ENCODE measurements at regions not wholly inside any gene's neighbourhood (a gene's known extent, or its start where the extent isn't known, plus 50 kb on each side); places are given as distances from the start of the nearest gene placed in this dataset.

GRCh38 chr3:117610156-117610555, 900.6 kb downstream of the TUSC7 start:
- Histone ChIP-seq H3K27me3 (ENCODE audit: control insufficient read depth, insufficient read depth, low read length, poor library complexity, severe bottlenecking) (no peaks in the 10 kb centered on the region), H3K9ac (ENCODE audit: extremely low read depth, low read length, poor library complexity, severe bottlenecking) (no peak overlapping the region), H3K27ac (ENCODE audit: low read depth, low read length) (no peak overlapping the region), H3K9me3 (ENCODE audit: control insufficient read depth, low read length) (peaks cover 5% of the 10 kb centered on the region), H3K36me3 (ENCODE audit: control insufficient read depth, insufficient read depth, low read length) (no peaks in the 10 kb centered on the region), H3K4me3 (ENCODE audit: low read length) (no peak overlapping the region), H3K4me1 (ENCODE audit: control insufficient read depth, insufficient read depth, low read length) (peaks cover 12% of the 10 kb centered on the region)
- no peak for DNase-seq
- peaks cover 26% of the 10 kb centered on the region for H3K4me1 Mint-ChIP-seq
- H3K36me3 Mint-ChIP-seq (ENCODE audit: low read depth) = peaks cover 2% of the 10 kb centered on the region
- WGBS, 2 experiments (ENCODE audit: insufficient coverage in 1 of 2, insufficient read length in 1 of 2) = 83 to 90% methylated on average over 4 of the region's 4 CpGs
- no peaks in the 10 kb centered on the region for H3K27me3 Mint-ChIP-seq (ENCODE audit: insufficient read depth)
- TF ChIP-seq CTCF (conservative IDR thresholded peaks at IDR 0.05) = no peak
- peaks cover 5% of the 10 kb centered on the region for H3K9me3 Mint-ChIP-seq
- no peak overlapping the region for H3K27ac Mint-ChIP-seq
- no peak overlapping the region for H3K4me3 Mint-ChIP-seq

DNA sequence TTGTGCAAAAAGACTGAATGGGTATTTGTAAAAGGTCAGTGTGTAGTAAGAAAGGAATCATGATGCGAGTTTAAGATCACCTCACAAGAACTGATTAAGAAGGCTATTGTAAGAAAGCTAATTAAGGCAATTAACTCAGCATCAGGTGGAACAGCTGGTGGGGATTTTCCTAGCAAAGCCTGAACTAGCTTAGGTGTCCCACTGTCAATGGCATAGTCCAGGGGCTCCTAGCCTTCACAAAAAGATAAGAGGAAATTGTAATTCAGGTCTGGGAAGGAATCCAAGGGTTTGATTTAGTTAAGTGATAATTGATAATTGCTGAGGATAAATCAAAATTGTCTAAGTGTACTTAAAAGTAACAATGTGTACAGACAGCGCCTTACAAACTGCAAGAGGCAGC, 901.6 kb downstream of the TUSC7 start:
- H3K4me3 ChIP-seq (ENCODE audit: low read length) = no peak overlapping the region
- H3K9ac ChIP-seq (ENCODE audit: extremely low read depth, low read length, poor library complexity, severe bottlenecking) = no peak overlapping the region
- Mint-ChIP-seq H3K27me3 (ENCODE audit: insufficient read depth) (no peaks in the 10 kb centered on the region), H3K9me3 (peaks cover 5% of the 10 kb centered on the region), H3K4me1 (peaks cover 27% of the 10 kb centered on the region), H3K36me3 (ENCODE audit: low read depth) (peaks cover 2% of the 10 kb centered on the region), H3K27ac (no peak overlapping the region), H3K4me3 (no peak overlapping the region)
- no peaks in the 10 kb centered on the region for H3K27me3 ChIP-seq (ENCODE audit: control insufficient read depth, insufficient read depth, low read length, poor library complexity, severe bottlenecking)
- peaks cover 5% of the 10 kb centered on the region for H3K9me3 ChIP-seq (ENCODE audit: control insufficient read depth, low read length)
- no peak for DNase-seq
- no peak overlapping the region for H3K27ac ChIP-seq (ENCODE audit: low read depth, low read length)
- no peaks in the 10 kb centered on the region for H3K36me3 ChIP-seq (ENCODE audit: control insufficient read depth, insufficient read depth, low read length)
- 69 to 83% methylated on average over 1 to 2 of the region's 2 CpGs for WGBS, 2 experiments (ENCODE audit: insufficient coverage in 1 of 2, insufficient read length in 1 of 2)
- H3K4me1 ChIP-seq (ENCODE audit: control insufficient read depth, insufficient read depth, low read length) = peaks cover 12% of the 10 kb centered on the region
- no peak for TF ChIP-seq CTCF (conservative IDR thresholded peaks at IDR 0.05)

- H3K36me3 Mint-ChIP-seq (ENCODE audit: low read depth) = no peaks in the 10 kb centered on the region
- Histone ChIP-seq H3K9me3 (ENCODE audit: control insufficient read depth, low read length) (no peaks in the 10 kb centered on the region), H3K27me3 (ENCODE audit: control insufficient read depth, insufficient read depth, low read length, poor library complexity, severe bottlenecking) (no peaks in the 10 kb centered on the region), H3K4me3 (ENCODE audit: low read length) (no peak overlapping the region), H3K36me3 (ENCODE audit: control insufficient read depth, insufficient read depth, low read length) (no peaks in the 10 kb centered on the region), H3K9ac (ENCODE audit: extremely low read depth, low read length, poor library complexity, severe bottlenecking) (no peak overlapping the region), H3K4me1 (ENCODE audit: control insufficient read depth, insufficient read depth, low read length) (peaks cover 4% of the 10 kb centered on the region), H3K27ac (ENCODE audit: low read depth, low read length) (no peak overlapping the region)
- H3K27ac Mint-ChIP-seq = no peak overlapping the region
- no peaks in the 10 kb centered on the region for H3K27me3 Mint-ChIP-seq (ENCODE audit: insufficient read depth)
- H3K9me3 Mint-ChIP-seq = no peaks in the 10 kb centered on the region
- DNase-seq = no peak
- 94% methylated on average over 2 of the region's 2 CpGs; no CpG with 5 or more reads in 1 of the 2 experiments for WGBS, 2 experiments (ENCODE audit: insufficient coverage in 1 of 2, insufficient read length in 1 of 2)
- TF ChIP-seq CTCF (conservative IDR thresholded peaks at IDR 0.05) = peak; percentile 23
- H3K4me1 Mint-ChIP-seq = peaks cover 13% of the 10 kb centered on the region
- H3K4me3 Mint-ChIP-seq = no peak overlapping the region
Measured at GRCh38 chr3:117616227-117616626, 906.6 kb downstream of the TUSC7 start.

Measured in endodermal cell (in vitro differentiated cells).